Loucy (cell line): ENCODE measurements at regions not wholly inside any gene's neighbourhood (a gene's known extent, or its start where the extent isn't known, plus 50 kb on each side); places are given as distances from the start of the nearest gene placed in this dataset.

Experiments
- H2AFZ ChIP-seq: fragments of 200-600 bp; sonication (generic); 2 replicates; pipeline ENCODE4 v1.6.0; 2016; ENCODE audit warnings: antibody characterized with exemption, mild to moderate bottlenecking, low read length, moderate library complexity
- H3F3A ChIP-seq: fragments of 200-600 bp; 2 replicates; pipeline ENCODE4 v1.6.0; 2016; ENCODE audit warnings: antibody characterized with exemption, low read depth, mild to moderate bottlenecking
- H3K27me3 ChIP-seq: fragments of 200-600 bp; sonication (generic); 2 replicates; pipeline ENCODE4 v1.6.1; 2014; ENCODE audit warnings: low read length, mild to moderate bottlenecking; ENCODE audit not compliant: insufficient read depth, poor library complexity, severe bottlenecking
- H3K36me3 ChIP-seq: fragments of 200-600 bp; sonication (generic); 2 replicates; pipeline ENCODE4 v1.6.1; 2016; ENCODE audit warnings: low read length; ENCODE audit not compliant: insufficient read depth
- H3K4me1 ChIP-seq: fragments of 200-600 bp; sonication (generic); 2 replicates; pipeline ENCODE4 v1.5.1; 2014; ENCODE audit warnings: low read length, mild to moderate bottlenecking; ENCODE audit not compliant: insufficient read depth, poor library complexity, severe bottlenecking
- H3K4me2 ChIP-seq: fragments of 200-600 bp; sonication (generic); 2 replicates; pipeline ENCODE4 v1.6.0; 2014; ENCODE audit warnings: antibody characterized with exemption, low read length, low read depth, mild to moderate bottlenecking; ENCODE audit not compliant: poor library complexity, severe bottlenecking
- H3K4me3 ChIP-seq: fragments of 200-600 bp; sonication (generic); 2 replicates; pipeline ENCODE4 v1.5.1; 2014; ENCODE audit warnings: low read length, mild to moderate bottlenecking, mixed read lengths; ENCODE audit not compliant: poor library complexity, severe bottlenecking
- H3K79me2 ChIP-seq: fragments of 200-600 bp; sonication (generic); 2 replicates; pipeline ENCODE4 v1.6.1; 2014; ENCODE audit warnings: low read length; ENCODE audit not compliant: insufficient read depth
- H3K9ac ChIP-seq: fragments of 200-600 bp; sonication (generic); 2 replicates; pipeline ENCODE4 v1.6.0; 2014; ENCODE audit warnings: mild to moderate bottlenecking, low read depth, low read length, moderate library complexity; ENCODE audit not compliant: poor library complexity, severe bottlenecking
- H3K9me2 ChIP-seq: fragments of 200-600 bp; sonication (generic); replicated peaks from 2 replicates; pipeline ENCODE4 v1.6.1; 2016; ENCODE audit warnings: low read depth, low read length, mixed read lengths
- H3K9me3 ChIP-seq: fragments of 200-600 bp; sonication (generic); 2 replicates; pipeline ENCODE4 v1.6.1; 2014; ENCODE audit warnings: mild to moderate bottlenecking, antibody characterized with exemption, low read length, low read depth; ENCODE audit not compliant: insufficient read depth
- H4K20me1 ChIP-seq: fragments of 200-600 bp; sonication (generic); 2 replicates; pipeline ENCODE4 v1.6.0; 2014; ENCODE audit warnings: antibody characterized with exemption, low read length, mild to moderate bottlenecking; ENCODE audit not compliant: insufficient read depth, poor library complexity, severe bottlenecking
- EZH2phosphoT487 ChIP-seq: fragments of 200-600 bp; IDR thresholded peaks from 2 replicates; pipeline ENCODE4 v1.6.1; 2018; ENCODE audit warnings: antibody characterized with exemption, mild to moderate bottlenecking, moderate library complexity, borderline replicate concordance
- TF ChIP-seq, protein P1 (sequence below): fragments of 200-600 bp; sonication (generic); conservative IDR thresholded peaks from 2 replicates; pipeline ENCODE4 v1.5.1; 2014; ENCODE audit warnings: mild to moderate bottlenecking, antibody characterized with exemption, low read length

DNA sequence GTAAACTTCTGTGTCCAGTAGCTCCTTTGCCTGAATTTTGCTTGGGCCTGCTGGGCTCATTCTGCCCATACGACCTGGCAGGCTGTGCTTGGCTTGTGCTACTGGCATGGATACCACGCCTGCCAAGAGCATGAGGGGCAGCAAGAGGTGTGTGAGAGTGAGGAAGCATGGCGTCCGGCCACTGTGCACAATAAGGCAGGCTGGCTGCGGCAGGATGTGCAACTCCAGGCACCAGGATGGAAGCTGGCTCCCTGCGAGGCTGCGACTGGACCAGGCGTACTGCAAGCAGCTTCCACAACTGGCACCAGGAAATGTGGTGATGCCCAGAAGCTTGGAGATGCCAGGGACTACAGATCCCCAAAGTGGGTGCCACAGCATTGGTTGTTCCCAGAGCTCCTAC is 709.3 kb downstream of the PCDH18 start:
- Histone ChIP-seq H3K4me1 (no peaks in the 10 kb centered on the region), H3K9me2 (no peaks in the 10 kb centered on the region), H3F3A (no peaks in the 10 kb centered on the region), H3K36me3 (no peaks in the 10 kb centered on the region), H4K20me1 (no peaks in the 10 kb centered on the region), H3K4me3 (no peak overlapping the region), H3K79me2 (no peaks in the 10 kb centered on the region), H3K9ac (no peak overlapping the region), H3K4me2 (no peak overlapping the region), H3K27me3 (no peaks in the 10 kb centered on the region), H2AFZ (no peak overlapping the region), H3K9me3 (no peaks in the 10 kb centered on the region)
- TF ChIP-seq, protein P1, sequence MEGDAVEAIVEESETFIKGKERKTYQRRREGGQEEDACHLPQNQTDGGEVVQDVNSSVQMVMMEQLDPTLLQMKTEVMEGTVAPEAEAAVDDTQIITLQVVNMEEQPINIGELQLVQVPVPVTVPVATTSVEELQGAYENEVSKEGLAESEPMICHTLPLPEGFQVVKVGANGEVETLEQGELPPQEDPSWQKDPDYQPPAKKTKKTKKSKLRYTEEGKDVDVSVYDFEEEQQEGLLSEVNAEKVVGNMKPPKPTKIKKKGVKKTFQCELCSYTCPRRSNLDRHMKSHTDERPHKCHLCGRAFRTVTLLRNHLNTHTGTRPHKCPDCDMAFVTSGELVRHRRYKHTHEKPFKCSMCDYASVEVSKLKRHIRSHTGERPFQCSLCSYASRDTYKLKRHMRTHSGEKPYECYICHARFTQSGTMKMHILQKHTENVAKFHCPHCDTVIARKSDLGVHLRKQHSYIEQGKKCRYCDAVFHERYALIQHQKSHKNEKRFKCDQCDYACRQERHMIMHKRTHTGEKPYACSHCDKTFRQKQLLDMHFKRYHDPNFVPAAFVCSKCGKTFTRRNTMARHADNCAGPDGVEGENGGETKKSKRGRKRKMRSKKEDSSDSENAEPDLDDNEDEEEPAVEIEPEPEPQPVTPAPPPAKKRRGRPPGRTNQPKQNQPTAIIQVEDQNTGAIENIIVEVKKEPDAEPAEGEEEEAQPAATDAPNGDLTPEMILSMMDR, result no peak
- TF ChIP-seq EZH2phosphoT487, result no peak

DNA sequence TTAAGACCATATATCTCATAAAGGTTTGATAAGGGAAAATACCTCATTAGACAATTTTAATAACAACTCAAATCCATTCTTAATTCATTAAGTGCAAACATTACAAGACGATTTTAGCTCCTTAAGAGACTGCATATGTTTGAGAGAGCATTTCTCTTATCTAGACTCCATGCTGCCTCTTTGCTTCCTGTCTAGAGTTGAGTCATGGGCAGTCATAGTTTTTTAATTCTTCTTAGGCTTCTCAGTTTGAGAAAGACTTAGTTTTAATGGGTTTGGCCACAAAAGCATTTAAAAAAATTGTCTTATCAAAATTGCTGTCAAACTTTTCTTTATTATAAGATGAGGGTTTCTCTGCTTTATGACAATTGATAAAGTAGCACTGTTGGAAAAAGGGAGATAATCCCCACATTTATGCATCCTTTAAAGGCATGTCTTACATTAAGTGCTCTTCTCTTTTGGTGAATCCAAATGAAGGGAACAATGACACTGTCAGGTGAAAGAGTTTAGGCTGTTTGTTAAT is 713.4 kb downstream of the PCDH18 start:
- TF ChIP-seq, protein P1, result no peak
- TF ChIP-seq EZH2phosphoT487, result no peak
- H3K27me3 ChIP-seq, result no peaks in the 10 kb centered on the region
- no peaks in the 10 kb centered on the region for H3K9me3 ChIP-seq
- no peaks in the 10 kb centered on the region for H3K4me1 ChIP-seq
- H3K79me2 ChIP-seq, result no peaks in the 10 kb centered on the region
- H3K9ac ChIP-seq, result no peak overlapping the region
- no peak overlapping the region for H3K4me3 ChIP-seq
- no peaks in the 10 kb centered on the region for H4K20me1 ChIP-seq
- H3F3A ChIP-seq, result no peaks in the 10 kb centered on the region
- H3K36me3 ChIP-seq, result no peaks in the 10 kb centered on the region
- H3K4me2 ChIP-seq, result no peak overlapping the region
- H3K9me2 ChIP-seq, result no peaks in the 10 kb centered on the region
- H2AFZ ChIP-seq, result no peak overlapping the region

DNA sequence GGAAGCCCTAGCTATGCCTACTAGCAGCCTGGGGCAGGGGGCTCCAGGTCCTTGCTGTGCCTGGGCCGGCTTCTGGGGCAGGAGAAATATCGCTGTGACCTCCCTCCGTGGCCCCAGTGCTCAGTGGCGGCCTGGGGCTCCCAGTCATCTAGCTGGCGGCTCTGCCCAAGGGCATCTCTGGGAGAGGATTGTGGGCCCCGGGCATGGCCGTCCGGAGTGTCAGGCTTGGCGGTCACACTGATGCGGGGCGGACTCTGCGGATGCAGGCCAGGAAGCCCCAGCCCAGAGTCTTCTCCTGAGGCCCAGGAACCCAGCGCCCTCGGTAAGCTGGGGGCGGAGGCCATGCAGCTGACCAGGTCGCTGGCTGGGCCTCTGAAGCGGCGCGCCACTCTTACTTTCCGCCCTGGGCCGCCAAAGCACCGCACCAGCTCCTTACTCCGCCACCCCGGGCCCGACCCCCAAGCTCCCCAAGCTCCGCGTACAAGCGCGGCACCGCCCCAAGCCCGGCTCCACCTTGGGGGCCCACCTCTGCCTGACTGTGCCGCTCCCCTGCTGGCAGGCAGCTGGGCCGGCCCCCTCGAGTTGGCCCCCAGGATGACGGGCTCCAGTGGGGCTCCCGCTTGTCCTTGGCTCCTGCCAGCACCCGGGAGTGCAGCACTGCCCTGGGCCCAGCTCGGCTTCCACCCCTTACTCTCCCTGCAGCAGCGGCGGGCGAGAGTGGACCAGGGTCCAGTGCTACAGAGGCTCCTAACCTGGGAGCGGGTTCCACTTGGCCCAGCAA is 720.0 kb downstream of the PCDH18 start:
- H3K4me3 ChIP-seq, result no peak overlapping the region
- no peaks in the 10 kb centered on the region for H4K20me1 ChIP-seq
- TF ChIP-seq EZH2phosphoT487, result no peak
- TF ChIP-seq, protein P1, result no peak
- no peaks in the 10 kb centered on the region for H3K79me2 ChIP-seq
- no peaks in the 10 kb centered on the region for H3K36me3 ChIP-seq
- no peaks in the 10 kb centered on the region for H3K27me3 ChIP-seq
- H3K9me3 ChIP-seq, result peaks cover 3% of the 10 kb centered on the region; the same call in 1 of the 2 replicates
- no peak overlapping the region for H2AFZ ChIP-seq
- no peaks in the 10 kb centered on the region for H3K4me1 ChIP-seq
- H3F3A ChIP-seq, result no peaks in the 10 kb centered on the region
- H3K9ac ChIP-seq, result no peak overlapping the region
- no peak overlapping the region for H3K4me2 ChIP-seq
- H3K9me2 ChIP-seq, result no peaks in the 10 kb centered on the region
